Choroid plexus epithelial cell (primary cell): ENCODE measurements at regions not wholly inside any gene's neighbourhood (a gene's known extent, or its start where the extent isn't known, plus 50 kb on each side); places are given as distances from the start of the nearest gene placed in this dataset.

ENCODE experiments used
- DNase-seq: peaks from one replicate; pipeline ENCODE4 v3.0.0-alpha.2; 2010; ENCODE audit warnings: low read depth
- H3K4me3 ChIP-seq: 2 replicates; pipeline ENCODE4 v1.5.1; 2011; ENCODE audit warnings: low read depth, mild to moderate bottlenecking, control low read depth, low read length, moderate library complexity
- TF ChIP-seq, protein P1 (sequence below): conservative IDR thresholded peaks from 2 replicates; pipeline ENCODE4 v1.5.1; 2011; ENCODE audit warnings: low read depth, mild to moderate bottlenecking, control low read depth, inconsistent platforms, low read length, moderate library complexity

DNA sequence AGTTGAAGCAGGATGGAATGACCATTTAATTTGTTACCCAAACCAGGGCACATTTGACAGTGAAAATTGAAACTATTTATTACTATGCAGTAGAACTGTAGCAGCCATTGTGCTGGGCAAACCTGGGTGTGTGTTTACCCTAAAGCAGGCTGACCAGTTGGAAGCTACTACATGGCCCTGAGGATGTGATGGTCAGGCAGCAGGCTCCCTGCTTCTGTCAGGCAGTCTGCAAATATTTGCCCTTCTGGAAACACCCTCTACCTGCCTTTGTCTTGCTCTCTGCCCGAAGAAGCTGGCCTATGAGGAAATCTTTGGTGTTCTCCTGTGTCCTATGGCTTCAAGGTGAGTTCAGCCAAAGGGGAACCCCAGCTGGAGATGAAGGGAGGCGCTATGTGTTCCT, 600.1 kb upstream of the KIRREL3 start:
- TF ChIP-seq, protein P1, sequence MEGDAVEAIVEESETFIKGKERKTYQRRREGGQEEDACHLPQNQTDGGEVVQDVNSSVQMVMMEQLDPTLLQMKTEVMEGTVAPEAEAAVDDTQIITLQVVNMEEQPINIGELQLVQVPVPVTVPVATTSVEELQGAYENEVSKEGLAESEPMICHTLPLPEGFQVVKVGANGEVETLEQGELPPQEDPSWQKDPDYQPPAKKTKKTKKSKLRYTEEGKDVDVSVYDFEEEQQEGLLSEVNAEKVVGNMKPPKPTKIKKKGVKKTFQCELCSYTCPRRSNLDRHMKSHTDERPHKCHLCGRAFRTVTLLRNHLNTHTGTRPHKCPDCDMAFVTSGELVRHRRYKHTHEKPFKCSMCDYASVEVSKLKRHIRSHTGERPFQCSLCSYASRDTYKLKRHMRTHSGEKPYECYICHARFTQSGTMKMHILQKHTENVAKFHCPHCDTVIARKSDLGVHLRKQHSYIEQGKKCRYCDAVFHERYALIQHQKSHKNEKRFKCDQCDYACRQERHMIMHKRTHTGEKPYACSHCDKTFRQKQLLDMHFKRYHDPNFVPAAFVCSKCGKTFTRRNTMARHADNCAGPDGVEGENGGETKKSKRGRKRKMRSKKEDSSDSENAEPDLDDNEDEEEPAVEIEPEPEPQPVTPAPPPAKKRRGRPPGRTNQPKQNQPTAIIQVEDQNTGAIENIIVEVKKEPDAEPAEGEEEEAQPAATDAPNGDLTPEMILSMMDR: no peak
- H3K4me3 ChIP-seq: no peak overlapping the region
- DNase-seq: no peak

DNA sequence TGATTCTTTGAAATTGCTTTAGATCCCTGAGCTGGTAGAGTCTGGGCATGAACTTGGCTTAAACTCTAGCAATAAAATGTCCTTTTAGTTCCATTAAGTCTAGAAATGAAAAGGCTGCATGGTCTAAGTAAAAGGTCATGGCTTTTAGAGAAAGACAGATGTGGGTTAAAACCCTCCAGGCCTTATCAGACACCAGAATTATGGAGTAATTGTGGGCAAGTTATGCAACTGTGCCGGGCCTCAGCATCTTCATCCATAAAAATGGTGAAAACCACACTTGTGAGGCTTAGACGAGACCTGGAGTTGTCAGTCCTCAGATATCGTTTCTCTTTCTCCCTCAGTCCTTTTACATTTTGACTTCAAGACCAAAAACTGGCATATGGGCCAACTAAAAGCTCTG, 597.9 kb upstream of the KIRREL3 start:
- TF ChIP-seq, protein P1: no peak
- DNase-seq: no peak
- no peak overlapping the region for H3K4me3 ChIP-seq

DNA sequence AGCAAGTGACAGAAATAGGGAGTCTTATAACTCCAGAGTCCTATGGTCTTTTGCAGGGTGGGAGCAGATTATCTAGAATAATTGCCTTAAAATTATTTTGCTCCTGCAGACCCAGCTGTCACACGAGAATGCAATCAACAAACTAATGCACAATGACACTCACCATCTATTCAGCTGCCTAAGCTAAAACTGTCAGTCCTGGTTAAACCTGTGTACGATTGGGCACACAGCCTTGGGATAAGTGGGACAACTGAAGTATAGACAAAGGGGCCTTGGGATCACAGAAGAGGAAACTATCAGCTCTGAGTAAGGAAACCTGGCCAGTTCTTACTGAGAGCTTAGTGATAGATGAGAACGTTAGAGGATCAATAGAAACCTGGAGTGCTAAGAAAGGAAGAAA, 595.9 kb upstream of the KIRREL3 start:
- H3K4me3 ChIP-seq: no peak overlapping the region
- TF ChIP-seq, protein P1: no peak
- DNase-seq: no peak

DNA sequence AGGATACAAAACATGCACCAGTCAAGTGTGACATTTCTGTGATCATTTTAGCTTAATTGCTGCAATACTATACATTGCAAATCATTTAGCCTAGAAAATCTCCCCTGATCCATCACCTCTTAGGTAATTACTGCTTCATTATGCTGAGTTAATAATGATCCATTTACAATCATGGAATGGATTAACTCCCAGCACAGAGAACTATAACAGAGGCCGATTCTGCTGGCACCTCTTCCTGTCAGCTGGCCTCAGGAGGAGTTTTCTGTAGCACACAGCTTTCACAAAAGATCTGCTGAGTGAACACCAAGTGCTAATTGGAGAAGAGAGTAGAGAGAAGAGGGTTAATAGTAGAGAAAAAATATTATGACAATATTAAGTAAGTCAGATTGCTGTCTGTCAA, 591.8 kb upstream of the KIRREL3 start:
- H3K4me3 ChIP-seq: no peak overlapping the region
- no peak for DNase-seq
- TF ChIP-seq, protein P1: no peak

DNA sequence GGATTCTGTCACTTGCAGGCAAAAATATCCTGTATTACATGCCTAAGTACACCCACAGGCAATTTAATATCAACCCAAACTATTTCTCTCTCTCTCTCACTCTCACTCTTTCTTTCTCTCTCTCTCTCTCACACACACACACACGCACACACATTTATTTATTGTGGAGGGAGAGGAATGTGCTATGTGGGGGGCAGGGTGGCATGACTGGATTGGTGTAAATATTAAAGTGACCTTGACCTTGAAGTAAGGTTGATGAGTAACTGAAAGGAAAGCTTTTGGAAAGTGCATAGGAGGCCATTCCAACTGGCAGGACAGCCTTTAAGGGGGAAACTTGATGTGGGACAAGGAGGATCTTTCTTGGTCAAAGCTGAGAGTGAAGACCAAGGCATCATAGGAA, 589.7 kb upstream of the KIRREL3 start:
- TF ChIP-seq, protein P1: no peak
- no peak overlapping the region for H3K4me3 ChIP-seq
- no peak for DNase-seq

DNA sequence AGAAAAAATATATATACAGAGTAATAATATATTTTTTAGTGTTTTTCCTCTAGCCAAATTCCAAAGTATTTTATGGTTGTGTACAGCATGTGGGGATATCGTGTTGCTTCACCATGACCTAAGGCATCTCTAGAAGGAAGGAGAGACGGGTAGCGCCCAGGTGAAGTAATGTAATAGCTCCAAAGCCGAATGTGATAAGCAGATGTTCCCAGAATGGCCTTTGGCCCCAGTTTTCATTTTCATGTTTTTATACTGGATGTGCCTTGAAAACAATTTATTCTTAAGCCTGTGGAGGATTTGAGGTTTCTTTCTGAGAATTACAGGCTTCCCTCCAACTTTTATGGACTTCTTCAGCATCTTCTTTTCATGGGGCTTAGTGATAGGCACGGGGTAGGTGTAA, 587.9 kb upstream of the KIRREL3 start:
- H3K4me3 ChIP-seq: no peak overlapping the region
- TF ChIP-seq, protein P1: no peak
- no peak for DNase-seq

DNA sequence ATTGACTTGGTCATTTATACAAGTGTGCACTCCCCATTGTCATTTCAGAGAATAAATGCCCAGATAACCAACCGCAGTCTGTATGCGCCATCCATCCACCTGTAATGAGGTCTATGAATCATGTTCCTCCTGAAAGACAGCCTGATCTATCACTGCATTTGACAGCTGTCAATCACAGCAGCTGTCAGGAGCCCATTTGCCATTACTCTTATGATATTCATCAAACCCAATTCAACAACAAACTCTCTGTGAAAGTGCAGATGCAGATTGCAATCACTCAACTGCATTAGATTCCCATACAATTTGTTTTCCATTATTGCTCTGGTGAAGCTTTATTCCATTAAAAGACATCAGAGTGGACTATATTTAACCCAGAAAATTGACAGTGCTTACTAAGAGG, 586.9 kb upstream of the KIRREL3 start:
- TF ChIP-seq, protein P1: no peak
- no peak for DNase-seq

More for the DNA sequence above, 586.9 kb upstream of the KIRREL3 start:
- H3K4me3 ChIP-seq: no peak overlapping the region
